Activated naive CD8-positive, alpha-beta T cell (primary cell): ENCODE measurements at regions not wholly inside any gene's neighbourhood (a gene's known extent, or its start where the extent isn't known, plus 50 kb on each side); places are given as distances from the start of the nearest gene placed in this dataset.
"Not testable (repeated sequence)": the region's sequence is repeated elsewhere in the genome, so short reads cannot be mapped to it uniquely, and the experiment has no call there.

Experiments
- H3K27ac Mint-ChIP-seq: one replicate; pipeline ENCODE4 v1.8.0; 2021; ENCODE audit warnings: mixed read lengths
- H3K27me3 Mint-ChIP-seq: one replicate; pipeline ENCODE4 v1.8.0; 2021; ENCODE audit warnings: mixed read lengths
- H3K36me3 Mint-ChIP-seq: one replicate; pipeline ENCODE4 v1.8.0; 2021; ENCODE audit warnings: mixed read lengths
- H3K4me1 Mint-ChIP-seq: one replicate; pipeline ENCODE4 v1.8.0; 2021; ENCODE audit warnings: low read depth, mixed read lengths
- H3K4me3 Mint-ChIP-seq: one replicate; pipeline ENCODE4 v1.8.0; 2021; ENCODE audit warnings: mild to moderate bottlenecking, mixed read lengths
- H3K9me3 Mint-ChIP-seq: one replicate; pipeline ENCODE4 v1.8.0; 2021; ENCODE audit warnings: low read depth, mixed read lengths

- not testable (repeated sequence) for H3K4me1 Mint-ChIP-seq, H3K27me3 Mint-ChIP-seq, H3K36me3 Mint-ChIP-seq
Measured at GRCh38 chr7:79995741-79996140, 138.9 kb upstream of the GNAI1 start.

GRCh38 chr7:79988653-79989052 lies 146.0 kb upstream of the GNAI1 start:
- Mint-ChIP-seq H3K36me3 (no peaks in the 10 kb centered on the region), H3K4me3 (no peak overlapping the region), H3K4me1 (peaks cover 5% of the 10 kb centered on the region), H3K27me3 (no peaks in the 10 kb centered on the region), H3K27ac (no peak overlapping the region), H3K9me3 (no peaks in the 10 kb centered on the region)

More at GRCh38 chr7:79995741-79996140, 138.9 kb upstream of the GNAI1 start:
- H3K9me3 Mint-ChIP-seq, H3K4me3 Mint-ChIP-seq, H3K27ac Mint-ChIP-seq: not testable (repeated sequence)

DNA sequence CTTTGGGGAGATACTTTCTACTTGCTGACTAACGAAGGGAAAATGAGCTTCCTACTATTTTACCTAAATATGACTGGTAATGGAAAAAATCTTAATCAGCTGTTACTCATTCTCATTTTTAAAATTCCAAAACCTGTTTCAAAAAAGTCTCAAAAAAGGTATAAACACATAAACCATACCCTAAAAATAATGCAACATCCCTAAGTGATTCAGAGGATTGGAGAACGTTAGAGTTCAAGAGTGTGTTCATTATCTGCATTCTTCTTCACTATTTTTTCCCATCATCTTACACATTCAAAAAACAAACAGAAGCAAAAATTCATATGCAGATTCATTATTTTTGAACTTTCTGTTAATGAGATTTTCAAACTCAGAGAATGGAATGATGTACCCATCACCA lies 150.4 kb upstream of the GNAI1 start:
- Mint-ChIP-seq H3K4me3 (no peak overlapping the region), H3K27ac (no peak overlapping the region), H3K9me3 (no peaks in the 10 kb centered on the region), H3K4me1 (peaks cover 3% of the 10 kb centered on the region), H3K36me3 (no peaks in the 10 kb centered on the region), H3K27me3 (no peaks in the 10 kb centered on the region)

GRCh38 chr7:79982141-79982770 lies 152.4 kb upstream of the GNAI1 start:
- Mint-ChIP-seq H3K9me3 (no peaks in the 10 kb centered on the region), H3K4me3 (no peak overlapping the region), H3K36me3 (no peaks in the 10 kb centered on the region), H3K27me3 (no peaks in the 10 kb centered on the region), H3K4me1 (peaks cover 5% of the 10 kb centered on the region), H3K27ac (no peak overlapping the region)

GRCh38 chr7:79980376-79980775 lies 154.3 kb upstream of the GNAI1 start:
- Mint-ChIP-seq H3K27me3 (no peaks in the 10 kb centered on the region), H3K4me3 (no peak overlapping the region), H3K9me3 (no peaks in the 10 kb centered on the region), H3K4me1 (peaks cover 19% of the 10 kb centered on the region), H3K27ac (no peak overlapping the region), H3K36me3 (no peaks in the 10 kb centered on the region)

- Mint-ChIP-seq H3K4me1 (peaks cover 19% of the 10 kb centered on the region), H3K36me3 (no peaks in the 10 kb centered on the region), H3K4me3 (no peak overlapping the region), H3K27me3 (no peaks in the 10 kb centered on the region), H3K27ac (no peak overlapping the region), H3K9me3 (no peaks in the 10 kb centered on the region)
Measured at GRCh38 chr7:79979437-79979836, 155.2 kb upstream of the GNAI1 start.

DNA sequence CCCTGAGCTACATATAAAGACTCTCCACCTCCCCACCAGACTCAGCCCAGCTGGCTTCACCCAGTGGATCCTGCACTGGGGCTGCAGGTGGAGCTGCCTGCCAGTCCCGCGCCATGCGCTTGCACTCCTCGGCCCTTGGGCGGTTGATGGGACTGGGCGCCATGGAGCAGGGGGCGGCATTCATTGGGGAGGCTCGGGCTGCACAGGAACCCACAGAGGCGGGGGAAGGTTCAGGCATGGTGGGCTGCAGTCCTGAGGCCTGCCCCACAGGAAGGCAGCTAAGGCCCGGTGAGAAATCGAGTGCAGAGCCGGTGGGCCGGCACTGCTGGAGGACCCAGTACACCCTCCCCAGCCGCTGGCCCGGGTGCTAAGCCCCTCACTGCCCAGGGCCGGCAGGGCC lies 157.2 kb upstream of the GNAI1 start:
- Mint-ChIP-seq H3K4me1 (peaks cover 16% of the 10 kb centered on the region), H3K36me3 (no peaks in the 10 kb centered on the region), H3K4me3 (no peak overlapping the region), H3K27ac (no peak overlapping the region), H3K9me3 (no peaks in the 10 kb centered on the region), H3K27me3 (no peaks in the 10 kb centered on the region)

GRCh38 chr7:79976711-79977020 lies 158.0 kb upstream of the GNAI1 start:
- Mint-ChIP-seq H3K27ac (peak overlapping the region; percentile 72), H3K4me3 (peak overlapping the region; percentile 86), H3K4me1 (peaks cover 16% of the 10 kb centered on the region)
- not testable (repeated sequence) for H3K27me3 Mint-ChIP-seq, H3K9me3 Mint-ChIP-seq, H3K36me3 Mint-ChIP-seq

DNA sequence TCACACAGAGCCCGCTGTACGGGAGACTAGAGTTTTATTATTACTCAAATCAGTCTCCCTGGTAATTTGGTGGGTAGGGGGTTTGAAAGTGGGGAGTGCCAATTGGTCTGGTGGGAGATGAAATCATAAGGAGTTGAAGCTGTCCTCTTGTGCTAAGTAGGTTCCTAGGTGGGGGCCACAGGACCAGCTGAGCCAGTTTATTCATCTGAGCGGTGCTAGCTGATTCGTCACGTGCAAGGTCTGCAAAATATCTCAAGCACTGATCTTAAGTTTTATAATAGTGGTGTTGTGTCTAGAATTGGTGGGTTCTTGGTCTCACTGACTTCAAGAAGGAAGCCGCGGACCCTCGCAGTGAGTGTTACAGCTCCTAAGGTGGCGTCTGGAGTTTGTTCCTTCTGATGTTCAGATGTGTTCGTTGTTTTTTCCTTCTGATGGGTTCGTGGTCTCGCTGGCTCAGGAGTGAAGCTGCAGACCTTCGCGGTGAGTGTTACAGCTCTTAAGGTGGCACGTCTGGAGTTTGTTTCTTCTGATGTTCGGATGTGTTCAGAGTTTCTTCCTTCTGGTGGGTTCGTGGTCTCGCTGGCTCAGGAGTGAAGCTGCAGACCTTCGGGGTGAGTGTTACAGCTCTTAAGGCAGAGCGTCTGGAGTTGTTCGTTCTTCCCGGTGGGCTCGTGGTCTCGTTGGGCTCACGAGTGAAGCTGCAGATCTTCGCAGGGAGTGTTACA lies 158.5 kb upstream of the GNAI1 start:
- Mint-ChIP-seq H3K27ac (peak overlapping the region; percentile 72), H3K4me1 (peaks cover 16% of the 10 kb centered on the region), H3K4me3 (peak overlapping the region; percentile 86)
- H3K36me3 Mint-ChIP-seq, H3K9me3 Mint-ChIP-seq, H3K27me3 Mint-ChIP-seq: not testable (repeated sequence)

- Mint-ChIP-seq H3K4me1 (peaks cover 19% of the 10 kb centered on the region), H3K27ac (no peak overlapping the region), H3K36me3 (no peaks in the 10 kb centered on the region), H3K9me3 (no peaks in the 10 kb centered on the region), H3K27me3 (no peaks in the 10 kb centered on the region), H3K4me3 (no peak overlapping the region)
Measured at GRCh38 chr7:79973455-79973854, 161.2 kb upstream of the GNAI1 start.

DNA sequence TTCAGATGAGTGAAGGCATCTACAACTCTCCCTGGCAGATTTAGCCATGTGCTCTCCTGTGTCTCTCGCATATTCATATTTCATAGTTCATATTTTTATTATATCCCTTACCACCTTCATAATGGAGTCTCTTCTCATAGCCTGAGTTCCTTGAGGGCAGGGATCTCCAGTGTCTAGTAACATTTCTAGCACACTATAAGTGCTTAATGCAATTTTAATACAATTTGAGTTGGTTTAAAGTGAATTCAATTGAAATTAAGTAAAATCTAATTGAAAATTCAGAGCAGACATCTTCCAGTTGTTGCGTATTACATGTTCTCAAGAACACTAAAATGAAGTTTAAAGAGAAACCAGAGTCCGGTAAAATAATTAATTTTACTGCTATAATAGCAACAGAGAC lies 163.6 kb upstream of the GNAI1 start:
- no peaks in the 10 kb centered on the region for H3K27me3 Mint-ChIP-seq
- no peaks in the 10 kb centered on the region for H3K36me3 Mint-ChIP-seq
- no peak overlapping the region for H3K27ac Mint-ChIP-seq
- H3K4me1 Mint-ChIP-seq, result peaks cover 9% of the 10 kb centered on the region
- no peak overlapping the region for H3K4me3 Mint-ChIP-seq
- no peaks in the 10 kb centered on the region for H3K9me3 Mint-ChIP-seq

- peaks cover 3% of the 10 kb centered on the region for H3K4me1 Mint-ChIP-seq
Measured at GRCh38 chr7:79968894-79969293, 165.7 kb upstream of the GNAI1 start.

DNA sequence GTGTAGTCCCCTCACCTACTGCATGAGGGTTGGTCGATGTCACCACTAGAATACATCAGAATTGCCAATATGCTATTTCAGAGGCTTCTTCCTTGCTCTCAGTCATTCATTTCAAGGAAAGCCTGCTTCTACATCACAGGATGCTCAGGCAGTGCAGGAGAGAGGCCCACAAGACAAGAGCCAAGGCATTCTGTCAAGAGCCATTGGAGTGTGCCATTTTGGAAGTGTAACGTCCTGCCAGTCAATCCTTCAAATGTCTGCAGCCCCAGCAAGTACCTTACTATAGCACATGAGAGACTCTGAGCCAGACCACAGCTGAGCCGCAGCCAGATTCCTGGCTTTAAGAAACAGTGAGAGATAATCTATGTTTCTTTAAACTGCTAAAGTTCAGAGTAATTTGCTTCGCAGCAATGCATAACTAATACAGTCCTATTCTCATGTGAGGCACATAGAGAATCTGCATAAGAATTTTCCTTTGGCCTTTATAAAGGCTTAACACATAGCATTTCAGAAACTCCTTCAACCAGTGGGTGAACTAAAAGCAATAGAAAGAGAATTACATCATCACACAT lies 166.5 kb upstream of the GNAI1 start:
- Mint-ChIP-seq H3K4me1 (peaks cover 3% of the 10 kb centered on the region), H3K36me3 (no peaks in the 10 kb centered on the region), H3K9me3 (no peaks in the 10 kb centered on the region), H3K27me3 (no peaks in the 10 kb centered on the region), H3K4me3 (no peak overlapping the region), H3K27ac (no peak overlapping the region)

More at GRCh38 chr7:79968894-79969293, 165.7 kb upstream of the GNAI1 start:
- H3K27me3 Mint-ChIP-seq, result no peaks in the 10 kb centered on the region
- H3K9me3 Mint-ChIP-seq, result no peaks in the 10 kb centered on the region
- no peak overlapping the region for H3K27ac Mint-ChIP-seq
- no peak overlapping the region for H3K4me3 Mint-ChIP-seq
- H3K36me3 Mint-ChIP-seq, result no peaks in the 10 kb centered on the region

GRCh38 chr7:79965946-79966345 lies 168.7 kb upstream of the GNAI1 start:
- H3K36me3 Mint-ChIP-seq, result no peaks in the 10 kb centered on the region
- no peak overlapping the region for H3K27ac Mint-ChIP-seq
- H3K9me3 Mint-ChIP-seq, result no peaks in the 10 kb centered on the region
- H3K27me3 Mint-ChIP-seq, result no peaks in the 10 kb centered on the region
- H3K4me1 Mint-ChIP-seq, result peaks cover 3% of the 10 kb centered on the region
- H3K4me3 Mint-ChIP-seq, result no peak overlapping the region

GRCh38 chr7:79964463-79964862 lies 170.2 kb upstream of the GNAI1 start:
- Mint-ChIP-seq H3K4me1 (no peaks in the 10 kb centered on the region), H3K36me3 (no peaks in the 10 kb centered on the region), H3K27ac (no peak overlapping the region), H3K4me3 (no peak overlapping the region), H3K9me3 (no peaks in the 10 kb centered on the region), H3K27me3 (no peaks in the 10 kb centered on the region)

DNA sequence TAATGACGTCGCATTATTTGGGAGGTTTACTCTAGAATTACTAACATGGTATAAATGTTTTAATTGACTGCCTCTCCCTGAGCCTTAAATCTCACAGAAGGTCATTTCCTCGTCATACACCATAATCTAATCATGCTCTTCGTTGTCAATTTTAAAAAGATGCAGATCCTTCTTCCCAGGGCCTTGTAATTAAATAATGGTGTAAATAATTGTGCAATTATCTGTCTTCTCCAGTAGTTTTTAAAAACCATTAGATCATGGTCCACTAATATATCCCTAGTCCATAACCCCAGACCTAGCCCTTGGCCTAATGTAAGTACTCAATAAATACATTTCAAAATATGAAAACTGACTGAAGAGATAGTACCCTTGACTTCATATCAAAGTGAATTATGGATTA lies 181.5 kb upstream of the GNAI1 start:
- Mint-ChIP-seq H3K27me3 (no peaks in the 10 kb centered on the region), H3K4me3 (no peak overlapping the region), H3K36me3 (no peaks in the 10 kb centered on the region), H3K9me3 (no peaks in the 10 kb centered on the region), H3K4me1 (no peaks in the 10 kb centered on the region), H3K27ac (no peak overlapping the region)
